AG04449 (cell line): ENCODE measurements at regions not wholly inside any gene's neighbourhood (a gene's known extent, or its start where the extent isn't known, plus 50 kb on each side); places are given as distances from the start of the nearest gene placed in this dataset.

Source experiments
- CTCF ChIA-PET: fragments of 350-600 bp; formaldehyde crosslinking; extraction: SDS; loops from one replicate; lab custom pipeline; 2021; ENCODE audit warnings: antibody characterized with exemption; lab: Yijun Ruan, JAX
- POLR2A ChIA-PET: fragments of 400-600, 350-600 bp; formaldehyde crosslinking; extraction: SDS; loops from one replicate; lab custom pipeline; 2020; ENCODE audit warnings: antibody characterized with exemption, inconsistent platforms; lab: Yijun Ruan, JAX
- DNase-seq: peaks from one replicate; pipeline ENCODE4 v3.0.0-alpha.2; 2010; ENCODE audit warnings: low read depth, low spot score
- H3K4me3 ChIP-seq: 2 replicates; pipeline ENCODE4 v1.5.1; 2011; ENCODE audit warnings: low read depth, mild to moderate bottlenecking, control low read depth, low read length
- TF ChIP-seq, protein P1 (sequence below): IDR thresholded peaks from one replicate; pipeline ENCODE4 v1.5.1; 2011; ENCODE audit warnings: mild to moderate bottlenecking, moderate library complexity, low read length, control low read depth, inconsistent platforms; ENCODE audit not compliant: insufficient read depth; ENCODE audit errors: missing control alignments

GRCh38 chr16:61471737-61472136, 564.5 kb downstream of the CDH8 start:
- ChIA-PET POLR2A (no interaction called here), CTCF (no interaction called here)
- TF ChIP-seq, protein P1, sequence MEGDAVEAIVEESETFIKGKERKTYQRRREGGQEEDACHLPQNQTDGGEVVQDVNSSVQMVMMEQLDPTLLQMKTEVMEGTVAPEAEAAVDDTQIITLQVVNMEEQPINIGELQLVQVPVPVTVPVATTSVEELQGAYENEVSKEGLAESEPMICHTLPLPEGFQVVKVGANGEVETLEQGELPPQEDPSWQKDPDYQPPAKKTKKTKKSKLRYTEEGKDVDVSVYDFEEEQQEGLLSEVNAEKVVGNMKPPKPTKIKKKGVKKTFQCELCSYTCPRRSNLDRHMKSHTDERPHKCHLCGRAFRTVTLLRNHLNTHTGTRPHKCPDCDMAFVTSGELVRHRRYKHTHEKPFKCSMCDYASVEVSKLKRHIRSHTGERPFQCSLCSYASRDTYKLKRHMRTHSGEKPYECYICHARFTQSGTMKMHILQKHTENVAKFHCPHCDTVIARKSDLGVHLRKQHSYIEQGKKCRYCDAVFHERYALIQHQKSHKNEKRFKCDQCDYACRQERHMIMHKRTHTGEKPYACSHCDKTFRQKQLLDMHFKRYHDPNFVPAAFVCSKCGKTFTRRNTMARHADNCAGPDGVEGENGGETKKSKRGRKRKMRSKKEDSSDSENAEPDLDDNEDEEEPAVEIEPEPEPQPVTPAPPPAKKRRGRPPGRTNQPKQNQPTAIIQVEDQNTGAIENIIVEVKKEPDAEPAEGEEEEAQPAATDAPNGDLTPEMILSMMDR = no peak
- no peak for DNase-seq
- no peak overlapping the region for H3K4me3 ChIP-seq

- no peak overlapping the region for H3K4me3 ChIP-seq
- CTCF ChIA-PET = no interaction called here
- no peak for DNase-seq
- TF ChIP-seq, protein P1 = no peak
- POLR2A ChIA-PET = no interaction called here
Observed at GRCh38 chr16:61471023-61471422, 565.2 kb downstream of the CDH8 start.

GRCh38 chr16:61465285-61465684, 571.0 kb downstream of the CDH8 start:
- ChIA-PET CTCF (no interaction called here), POLR2A (no interaction called here)
- H3K4me3 ChIP-seq = no peak overlapping the region
- no peak for DNase-seq
- TF ChIP-seq, protein P1 = no peak

DNA sequence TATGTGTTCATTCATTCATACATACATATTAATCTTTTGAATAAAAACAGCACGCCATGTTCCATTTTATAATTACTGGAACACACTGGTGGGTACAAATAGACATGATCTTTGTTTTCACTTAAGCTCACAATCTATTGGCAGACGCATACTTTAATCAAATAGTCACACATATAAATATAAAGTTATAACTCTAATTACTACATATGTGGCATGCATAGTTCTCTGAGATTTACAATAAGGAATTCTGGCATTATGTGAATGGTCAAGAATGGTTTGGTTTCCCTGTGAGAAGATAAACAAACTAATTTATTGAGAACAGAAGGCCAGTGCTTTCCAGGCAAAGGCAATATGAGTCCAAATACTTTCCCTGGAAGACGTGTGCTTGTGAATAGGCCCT, 576.2 kb downstream of the CDH8 start:
- TF ChIP-seq, protein P1 = no peak
- ChIA-PET POLR2A (no interaction called here), CTCF (no interaction called here)
- DNase-seq = no peak
- no peak overlapping the region for H3K4me3 ChIP-seq

GRCh38 chr16:61435346-61435745, 600.9 kb downstream of the CDH8 start:
- CTCF ChIA-PET = no interaction called here
- H3K4me3 ChIP-seq = no peak overlapping the region
- no peak for DNase-seq
- TF ChIP-seq, protein P1 = no peak
- POLR2A ChIA-PET = no interaction called here

- TF ChIP-seq, protein P1 = no peak
- POLR2A ChIA-PET = no interaction called here
- no peak for DNase-seq
- CTCF ChIA-PET = interaction anchor here (1.0 kb wide), 1 partner anchor 609 kb away, joined by 3 read pairs; no protein-coding TSS in a partner anchor
- H3K4me3 ChIP-seq = no peak overlapping the region
Observed at GRCh38 chr16:61432421-61432820, 603.8 kb downstream of the CDH8 start.
